NCI-H2196 (cell line): ENCODE measurements at regions not wholly inside any gene's neighbourhood (a gene's known extent, or its start where the extent isn't known, plus 50 kb on each side); places are given as distances from the start of the nearest gene placed in this dataset.

Experiments used
- DNase-seq: peaks from one replicate; lab custom pipeline; 2025; ENCODE audit not compliant: unreplicated experiment; lab: John Stamatoyannopoulos, UW

DNA sequence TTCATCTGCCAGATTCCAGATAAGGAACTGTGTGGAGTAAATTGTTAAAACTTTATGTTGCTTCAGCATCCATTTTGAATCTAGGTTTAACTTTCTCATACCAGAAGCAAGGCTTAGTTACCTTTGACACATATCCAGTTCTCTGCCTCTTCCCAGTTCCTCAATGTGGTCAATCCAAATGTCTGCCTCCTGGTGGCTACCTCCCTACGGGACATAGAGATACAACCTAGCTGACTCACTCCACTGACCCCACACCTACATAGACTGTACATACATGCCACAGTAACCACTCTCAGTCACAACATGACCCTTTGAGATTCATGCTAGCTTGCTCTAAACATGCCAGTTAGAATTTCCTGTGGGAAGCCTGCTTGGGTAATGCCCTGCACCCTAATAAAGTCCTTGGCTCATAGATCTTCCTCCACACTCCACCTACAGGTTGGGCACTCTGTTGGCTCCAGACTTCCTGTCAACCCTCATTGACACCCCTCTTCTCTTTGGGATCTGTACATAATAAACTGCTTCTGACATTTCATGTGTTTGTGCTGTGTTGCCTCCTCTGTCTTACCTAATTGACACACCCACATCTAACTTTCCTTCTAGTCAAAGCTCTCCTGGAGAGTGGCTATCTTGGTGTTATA is 278.1 kb downstream of the HTR7 start:
- DNase-seq = no peak

DNA sequence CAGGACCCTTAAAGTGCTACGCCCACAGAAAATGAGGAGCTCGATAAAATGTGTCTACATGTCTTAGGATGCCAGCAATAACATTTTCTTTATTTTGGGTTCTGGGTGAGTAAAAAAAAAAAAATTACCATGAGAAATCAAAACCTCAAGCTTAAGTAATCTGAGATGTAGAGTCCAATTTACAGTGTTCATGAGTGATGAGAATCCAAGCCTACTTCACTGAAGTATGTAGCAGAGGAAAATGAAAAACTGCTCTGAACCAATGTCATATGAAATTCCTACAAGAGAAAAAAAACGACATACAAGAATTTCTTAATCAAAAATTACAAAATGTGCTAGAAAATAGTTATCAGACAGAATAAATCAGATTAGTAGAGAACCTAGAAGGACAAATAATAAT is 274.4 kb downstream of the HTR7 start:
- DNase-seq = no peak

DNA sequence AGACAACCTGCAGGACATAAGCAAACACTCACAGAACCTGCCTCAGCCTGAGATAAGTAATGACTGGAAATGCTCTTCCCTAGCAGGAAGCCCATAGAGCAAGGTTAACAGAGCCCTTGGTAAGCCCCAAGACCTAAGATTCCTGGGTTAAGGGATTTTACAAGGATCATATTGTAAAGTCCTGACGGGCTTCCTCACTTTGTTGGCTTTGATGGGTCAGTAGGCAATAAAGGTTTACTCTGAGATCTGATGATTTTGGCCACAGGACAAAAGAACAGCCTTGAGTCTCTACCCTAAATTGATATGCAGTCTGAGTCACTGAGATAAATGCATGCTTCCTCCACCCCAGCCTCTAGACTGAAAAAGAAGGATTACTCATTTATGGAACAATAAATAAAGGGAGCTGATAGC is 270.8 kb downstream of the HTR7 start:
- DNase-seq = no peak

DNA sequence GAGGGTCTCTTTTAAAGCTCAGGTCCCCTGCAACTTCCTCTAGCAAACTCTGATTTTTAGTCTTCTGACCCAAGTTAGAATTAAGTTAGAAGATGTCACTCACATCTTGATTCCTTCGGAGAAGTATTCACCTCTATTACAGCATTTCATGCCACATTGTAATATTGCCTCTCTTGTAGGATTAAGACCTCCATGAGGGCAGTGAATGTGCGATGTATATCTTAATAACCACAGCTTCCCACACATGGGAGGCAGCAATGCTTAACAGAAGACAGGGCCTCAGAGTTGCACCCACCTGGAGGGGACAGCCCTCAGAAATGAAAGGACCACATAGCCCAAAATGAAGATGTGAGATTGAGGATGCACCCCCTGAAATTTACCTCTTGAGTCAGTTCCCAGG is 270.3 kb downstream of the HTR7 start:
- DNase-seq = no peak

DNA sequence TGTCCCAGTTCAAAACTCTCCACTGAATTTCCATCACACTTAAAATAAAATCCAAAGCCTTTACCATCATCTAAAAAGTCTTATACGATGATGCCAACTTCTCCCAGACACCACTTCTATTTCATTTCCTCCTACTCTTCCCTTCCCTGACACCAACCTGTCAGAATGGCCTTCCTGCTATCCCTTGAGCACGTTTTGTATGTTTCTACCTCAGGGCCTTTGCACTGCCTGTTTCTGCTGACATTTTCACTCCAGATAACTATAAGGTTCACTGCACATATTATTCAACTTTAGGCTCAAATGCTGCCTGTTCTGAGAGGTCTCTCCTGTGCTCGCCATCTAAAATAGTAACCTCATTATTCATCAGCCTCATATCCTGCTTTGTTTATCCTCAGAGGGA is 269.6 kb downstream of the HTR7 start:
- no peak for DNase-seq

DNA sequence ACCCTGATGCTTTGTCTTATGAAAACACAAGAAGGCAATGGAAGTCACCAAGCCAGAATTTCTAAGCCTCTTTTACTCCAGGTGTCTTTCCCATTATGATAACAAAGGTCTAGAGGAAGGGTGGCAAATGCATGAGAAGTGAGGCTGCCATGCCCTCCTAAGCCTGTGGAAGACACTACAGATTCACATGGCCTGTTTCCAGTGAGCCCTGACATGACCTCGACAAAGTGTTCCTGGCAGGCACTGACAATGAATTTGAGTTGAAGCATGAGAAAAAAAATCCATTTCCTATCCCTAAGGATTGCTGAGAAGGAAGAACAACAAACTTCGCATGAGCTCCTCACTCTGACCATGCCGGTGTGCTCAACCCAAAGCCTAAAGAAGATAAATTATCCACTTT is 268.0 kb downstream of the HTR7 start:
- DNase-seq = no peak

DNA sequence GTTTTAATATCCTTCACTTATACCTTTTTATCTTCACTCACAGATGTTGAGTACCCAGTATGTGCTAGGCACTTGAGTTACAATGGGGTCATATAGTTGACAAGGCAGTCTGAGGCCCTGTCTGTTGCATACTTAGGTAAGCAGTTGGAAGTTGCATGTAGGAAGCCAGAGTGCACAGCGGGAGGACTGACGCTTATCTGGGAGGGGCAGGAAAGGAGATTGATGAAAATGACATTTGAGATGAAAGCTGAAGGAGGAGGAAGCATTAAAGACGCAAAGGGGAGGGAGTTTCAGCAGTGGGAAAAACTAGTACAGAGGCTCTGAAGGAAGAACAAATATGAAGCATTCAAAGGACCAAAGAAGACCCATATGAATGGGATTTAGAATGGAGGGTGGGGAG is 266.2 kb downstream of the HTR7 start:
- no peak for DNase-seq

DNA sequence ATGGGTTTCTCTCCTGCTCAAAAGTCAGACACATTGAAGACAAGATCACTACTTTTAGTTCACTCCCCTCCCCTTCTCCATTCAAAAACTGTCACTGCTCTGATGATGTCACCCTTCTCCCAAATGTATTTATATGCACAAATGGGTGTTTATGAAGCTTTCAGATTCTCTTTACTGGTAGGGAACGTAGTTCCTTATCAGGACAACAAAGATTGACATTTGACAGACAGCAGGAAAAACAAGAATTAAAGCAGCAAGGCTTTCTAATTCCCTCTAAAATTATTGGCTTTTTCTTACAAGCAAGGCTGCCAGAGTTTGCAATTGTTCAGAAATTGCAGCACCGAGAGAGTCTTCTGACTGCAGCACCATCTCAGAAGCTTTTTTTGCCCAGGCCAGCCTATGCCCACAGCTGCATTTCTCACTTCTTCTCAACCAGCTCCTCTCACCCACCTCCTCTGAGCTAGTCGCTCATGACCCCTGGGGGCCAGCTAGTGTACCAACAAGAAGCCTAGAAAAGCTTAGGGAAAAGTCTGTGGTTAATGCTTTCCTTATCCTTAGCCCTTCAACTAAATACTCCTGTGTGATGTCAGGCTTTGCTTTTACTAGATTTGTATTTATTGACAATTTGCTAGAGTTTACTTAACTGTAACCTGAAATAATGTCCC is 265.1 kb downstream of the HTR7 start:
- no peak for DNase-seq

DNA sequence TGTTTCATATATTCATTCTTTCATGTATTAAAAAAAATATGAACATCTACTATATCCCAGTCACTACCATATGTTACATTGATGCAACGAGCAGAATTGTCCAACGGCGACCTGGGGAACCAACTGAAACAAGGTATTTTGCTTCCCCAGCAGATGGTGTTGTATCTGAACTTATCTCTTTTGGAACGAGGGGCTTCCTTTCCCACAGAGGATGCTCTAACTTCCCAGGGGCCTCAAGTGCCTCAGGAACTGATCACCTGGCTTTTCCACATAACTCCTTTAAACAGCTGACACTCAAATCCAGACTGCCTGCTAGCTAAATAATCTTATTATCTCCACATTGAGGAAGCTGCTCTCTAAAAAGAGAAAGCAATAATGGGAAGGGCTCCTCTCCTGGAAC is 259.3 kb downstream of the HTR7 start:
- DNase-seq = no peak

DNA sequence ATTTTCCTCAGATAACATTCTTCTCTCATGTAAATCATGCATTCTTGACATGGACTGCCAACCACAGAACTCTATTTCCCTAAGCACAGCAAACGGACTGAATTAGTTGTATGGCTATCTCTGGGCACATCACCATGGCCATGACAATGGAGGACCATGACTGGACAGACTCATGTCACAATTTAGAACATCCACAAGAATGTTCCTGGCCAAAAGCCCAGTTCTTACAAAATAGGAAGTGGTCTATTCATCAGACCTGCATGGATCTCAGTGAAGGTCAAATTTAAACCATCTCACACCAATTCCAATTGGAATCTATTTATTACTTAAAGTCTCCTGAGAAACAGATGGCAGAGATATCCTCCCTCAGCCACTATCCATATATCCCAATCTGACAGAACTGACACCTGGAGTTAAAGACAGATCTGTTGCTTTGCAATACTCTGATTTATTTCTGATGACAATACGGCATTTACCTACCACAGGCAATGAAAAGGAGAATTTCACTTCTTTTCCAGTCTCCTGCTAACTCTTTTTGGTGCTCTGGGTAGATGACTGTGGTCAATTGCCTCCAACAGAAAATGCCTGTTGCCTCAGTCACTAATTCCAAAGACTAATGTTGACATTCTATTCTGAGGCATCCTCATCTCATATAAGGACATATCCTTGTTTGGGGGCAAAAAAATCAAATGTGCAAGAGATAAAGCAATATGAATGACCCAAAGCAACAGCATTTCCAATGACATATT is 254.8 kb downstream of the HTR7 start:
- DNase-seq = no peak

DNA sequence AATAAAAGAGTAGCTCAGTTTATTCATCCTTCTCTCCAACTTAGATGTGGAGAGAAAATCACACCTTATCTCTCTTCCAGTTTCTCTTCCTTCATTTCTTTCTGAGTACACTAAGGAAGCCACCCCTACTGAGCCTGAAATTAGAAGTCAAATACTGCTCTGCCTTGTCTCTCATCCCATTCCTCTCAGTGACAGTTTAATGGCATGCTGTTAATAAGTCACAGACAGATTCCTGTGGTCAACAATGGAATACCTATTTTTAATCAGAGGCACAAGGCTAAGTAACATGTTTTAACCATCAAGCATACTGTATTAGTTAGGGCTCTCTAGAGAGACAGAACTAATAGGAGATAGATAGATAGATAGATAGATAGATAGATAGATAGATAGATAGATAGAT is 253.2 kb downstream of the HTR7 start:
- DNase-seq = no peak

DNA sequence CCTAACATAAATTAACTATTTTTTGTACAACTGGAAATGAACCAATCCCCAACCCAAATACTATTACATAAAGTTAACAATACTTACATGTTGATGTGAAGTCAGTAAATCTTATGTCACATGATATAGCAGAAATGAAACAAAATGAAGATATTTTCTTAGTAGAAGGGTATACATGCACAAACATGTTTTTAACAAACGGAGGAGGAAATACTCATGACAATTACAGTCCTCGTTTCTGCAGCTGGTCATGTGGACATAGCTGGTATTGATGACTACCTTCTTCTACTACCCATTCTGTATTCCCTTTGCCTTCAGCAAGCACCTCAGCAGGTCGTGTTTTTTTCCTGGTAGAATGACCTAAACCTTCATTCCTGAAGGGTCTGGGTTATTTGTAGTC is 252.3 kb downstream of the HTR7 start:
- no peak for DNase-seq

DNA sequence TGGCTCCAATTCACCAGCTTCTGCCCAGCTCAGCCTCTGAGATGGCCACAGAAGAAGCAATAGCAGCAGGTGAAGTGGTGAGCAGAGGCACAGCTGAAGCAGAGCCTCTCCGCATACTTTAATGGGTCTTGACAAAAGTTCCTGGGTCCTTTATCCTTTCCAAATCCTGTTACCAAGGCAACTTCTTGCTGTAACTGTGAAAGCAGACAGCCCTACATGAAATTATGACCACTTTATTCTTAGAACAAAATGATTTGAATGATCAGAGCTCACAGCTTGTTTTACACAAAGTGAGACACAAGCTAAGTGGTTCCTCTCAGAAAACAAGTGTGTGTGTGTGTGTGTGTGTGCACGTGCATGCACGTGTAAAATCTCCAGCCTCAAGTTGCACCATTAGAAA is 245.6 kb downstream of the HTR7 start:
- DNase-seq = no peak

DNA sequence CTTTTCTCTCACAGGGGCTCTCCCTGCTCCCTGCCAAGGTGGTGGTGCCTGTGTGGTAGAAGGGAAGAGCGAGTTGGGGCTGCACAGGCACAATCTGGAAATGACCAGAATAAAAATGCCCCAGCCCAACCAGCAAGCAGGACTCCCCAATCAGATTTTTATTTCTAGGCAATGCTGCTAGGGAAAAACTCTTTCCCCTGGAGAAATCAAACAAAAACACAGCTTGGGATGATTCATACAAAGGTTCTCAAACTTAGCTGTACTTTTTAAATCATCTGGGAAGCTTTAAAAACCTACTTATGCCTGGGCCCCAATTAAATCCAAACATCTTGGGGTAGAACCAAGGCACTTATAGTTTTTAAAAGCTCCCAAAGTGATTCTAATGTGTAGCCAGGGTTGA is 243.2 kb downstream of the HTR7 start:
- DNase-seq = no peak

DNA sequence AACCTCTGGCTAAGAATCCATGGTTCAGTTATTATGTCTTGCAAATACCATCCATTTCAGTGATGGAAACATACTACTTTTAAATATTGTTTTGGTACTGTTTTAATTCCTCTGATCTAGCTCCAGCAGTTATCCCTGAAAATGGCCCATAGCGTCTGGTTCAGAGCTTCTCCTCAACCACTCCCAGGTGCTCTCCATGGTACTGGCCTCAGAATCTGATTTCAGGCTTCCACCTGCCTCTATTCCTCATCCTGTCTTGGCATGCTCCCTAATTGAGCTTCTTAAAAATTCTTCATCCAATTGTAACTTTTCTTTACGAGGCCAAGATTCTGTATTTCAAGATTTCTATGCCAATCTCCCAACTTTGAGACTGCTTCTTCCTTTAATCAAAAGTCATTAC is 236.3 kb downstream of the HTR7 start:
- DNase-seq = no peak

DNA sequence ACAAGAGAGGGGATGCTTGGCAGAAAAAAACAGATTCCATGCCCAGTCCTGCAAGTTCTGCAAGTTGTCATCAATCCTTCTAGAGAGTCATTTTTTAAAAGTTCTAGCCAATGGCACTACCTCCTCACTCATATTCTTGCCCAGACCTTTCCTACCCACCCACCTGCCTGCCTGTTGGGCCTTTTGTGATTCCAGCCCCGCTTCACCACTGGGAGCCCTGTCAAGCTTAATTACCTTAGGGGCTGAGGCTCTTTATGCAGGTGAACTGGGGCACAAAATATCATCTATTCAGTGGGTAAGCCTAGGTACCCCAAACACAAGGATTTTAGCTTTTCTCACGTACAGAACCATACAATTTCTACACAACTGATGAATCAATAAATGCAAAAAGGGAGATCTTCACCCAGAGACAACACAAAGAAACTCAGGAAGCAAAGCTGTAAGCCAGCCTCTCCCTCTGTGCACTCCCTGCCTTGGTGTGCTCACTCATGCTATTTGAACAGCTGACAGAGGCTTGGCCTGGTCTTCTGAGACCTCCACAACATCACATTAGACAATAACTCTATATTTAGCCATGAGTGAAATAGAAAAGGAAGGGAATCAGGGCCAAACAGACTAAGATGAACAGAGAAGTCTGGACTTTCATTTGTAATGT is 222.6 kb downstream of the HTR7 start:
- DNase-seq = no peak

DNA sequence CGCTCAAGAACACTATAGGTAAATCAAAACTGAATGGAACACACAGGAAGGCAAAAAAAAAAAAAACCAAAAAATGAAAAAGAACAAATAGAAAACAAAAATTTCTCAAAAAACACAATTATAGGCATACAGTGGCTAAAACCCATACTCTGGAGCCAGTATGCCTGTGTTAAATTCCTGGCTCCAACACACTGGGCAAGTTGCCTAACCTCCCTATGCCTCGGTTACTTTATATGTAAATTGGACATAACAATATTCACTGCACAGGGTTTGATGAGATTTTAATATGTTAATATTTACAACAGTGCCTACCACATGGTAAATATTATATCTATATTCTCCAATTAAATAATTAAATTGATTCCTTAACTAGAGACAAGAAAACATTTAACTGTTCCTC is 217.1 kb downstream of the HTR7 start:
- no peak for DNase-seq

DNA sequence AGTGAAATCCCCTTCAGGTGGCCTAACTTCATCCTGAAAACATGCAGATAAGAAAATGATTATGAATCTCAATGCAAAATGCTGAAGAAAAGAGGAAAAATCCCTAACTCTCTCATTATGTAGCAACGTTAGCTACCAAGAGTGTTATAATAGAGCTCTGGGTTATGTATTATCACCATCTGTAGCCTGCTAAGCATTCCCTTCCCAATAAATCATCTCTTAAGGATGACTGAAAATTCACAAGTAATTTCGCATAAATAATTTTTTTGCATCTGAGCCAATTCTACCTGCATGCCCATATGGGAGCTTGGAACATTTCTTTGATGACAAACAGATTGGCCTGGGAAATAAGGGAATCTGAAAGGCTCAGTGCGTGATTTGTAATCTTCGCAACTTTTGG is 216.1 kb downstream of the HTR7 start:
- no peak for DNase-seq

DNA sequence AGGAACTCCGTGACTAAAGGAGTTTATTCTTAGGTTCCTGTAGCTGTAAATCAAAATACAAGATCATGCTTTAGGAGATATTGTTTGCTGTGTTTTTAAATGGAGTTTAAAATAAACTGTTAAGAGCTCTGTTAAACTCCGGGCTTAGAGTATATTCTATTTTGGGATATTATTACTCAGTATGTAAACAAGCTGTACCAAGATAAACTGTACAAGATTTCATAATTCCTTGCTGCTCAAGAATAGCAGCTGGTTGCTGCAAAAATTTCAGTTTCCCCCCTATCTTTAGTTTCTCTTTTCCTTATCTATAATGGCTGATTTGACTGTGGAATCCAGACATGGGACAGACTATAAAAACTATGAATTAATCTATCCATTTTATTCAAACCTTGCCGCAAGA is 215.7 kb downstream of the HTR7 start:
- no peak for DNase-seq

DNA sequence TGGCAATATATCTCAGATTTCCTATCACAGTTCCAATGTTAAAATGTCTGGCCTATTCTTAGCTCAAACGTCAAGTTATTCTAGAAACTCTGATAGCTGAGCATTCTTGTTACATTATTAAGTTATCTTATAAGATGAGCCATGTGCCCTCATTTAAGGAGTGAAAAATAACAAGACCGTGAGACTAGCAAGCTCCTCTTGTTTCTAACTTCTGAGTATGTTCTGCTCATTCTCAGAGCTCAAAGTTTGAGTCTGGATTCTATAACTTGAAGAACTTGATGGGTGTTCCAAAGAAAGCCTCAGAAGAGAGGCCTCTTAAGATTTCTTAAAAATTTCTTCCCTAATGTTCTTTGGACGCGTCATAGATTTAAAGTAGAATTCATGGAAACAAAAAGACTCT is 215.2 kb downstream of the HTR7 start:
- DNase-seq = no peak

DNA sequence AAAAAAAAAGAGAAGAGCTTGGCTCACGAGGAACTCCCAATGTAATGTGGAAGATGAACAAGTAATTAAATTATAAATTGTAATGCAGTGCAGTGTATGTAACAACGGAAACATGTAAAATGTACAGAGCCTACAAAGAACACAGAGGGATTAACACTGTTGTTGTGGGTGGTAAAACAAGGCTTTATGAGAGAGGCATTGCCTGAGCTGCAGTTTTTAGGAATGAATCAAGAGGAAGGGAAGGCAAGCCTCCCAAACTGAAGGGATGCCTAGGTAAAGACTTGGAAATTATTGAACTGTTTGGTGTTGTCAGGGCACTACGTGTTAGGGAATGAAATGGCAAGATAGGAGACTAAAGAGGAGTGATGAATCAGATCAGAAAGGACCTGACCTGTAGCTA is 213.7 kb downstream of the HTR7 start:
- DNase-seq = no peak

DNA sequence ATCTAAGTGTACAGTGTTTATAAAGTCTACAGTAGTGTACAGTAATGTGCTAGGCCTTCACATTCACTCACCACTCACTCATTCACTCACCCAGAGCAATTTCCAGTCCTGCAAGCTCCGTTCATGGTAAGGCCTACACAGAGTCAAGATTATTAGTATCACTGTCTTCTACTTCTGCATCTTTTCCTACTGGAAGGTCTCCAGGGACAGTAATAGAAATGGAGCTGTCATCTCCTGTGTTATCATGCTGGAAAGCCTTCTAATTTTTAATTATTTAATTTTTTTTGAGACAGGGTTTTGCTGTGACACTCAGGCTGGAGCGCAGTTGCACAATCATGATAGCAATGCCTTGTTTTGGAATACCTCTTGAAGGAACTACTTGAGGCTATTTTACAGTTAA is 207.0 kb downstream of the HTR7 start:
- no peak for DNase-seq
